ENCODE measurements at regions not wholly inside any gene's neighbourhood (a gene's known extent, or its start where the extent isn't known, plus 50 kb on each side); places are given as distances from the start of the nearest gene placed in this dataset.

GRCh38 chr7:52074071-52074470 is 757.5 kb upstream of the COBL start:
- TF ChIP-seq CTCF (conservative IDR thresholded peaks at IDR 0.05) (no peak), EZH2 (IDR thresholded peaks at IDR 0.05; ENCODE audit: low read depth) (no peak)
